ENCODE measurements at regions not wholly inside any gene's neighbourhood (a gene's known extent, or its start where the extent isn't known, plus 50 kb on each side); places are given as distances from the start of the nearest gene placed in this dataset.

- no peak for TF ChIP-seq CTCF (conservative IDR thresholded peaks at IDR 0.05)
- no peak for DNase-seq (ENCODE audit: extremely low spot score, unreplicated experiment)
- Mint-ChIP-seq H3K4me1 (ENCODE audit: unreplicated experiment) (peaks cover 10% of the 10 kb centered on the region), H3K36me3 (no peaks in the 10 kb centered on the region), H3K9me3 (no peaks in the 10 kb centered on the region), H3K27me3 (peaks cover 4% of the 10 kb centered on the region), H3K27ac (no peak overlapping the region), H3K4me3 (no peak overlapping the region)
Measured at GRCh38 chr5:74285675-74286280, 354.8 kb downstream of the ENC1 start.

GRCh38 chr5:74282490-74282889 lies 358.0 kb downstream of the ENC1 start:
- H3K4me1 Mint-ChIP-seq (ENCODE audit: unreplicated experiment), result peaks cover 3% of the 10 kb centered on the region
- no peaks in the 10 kb centered on the region for H3K9me3 Mint-ChIP-seq
- H3K4me3 Mint-ChIP-seq, result no peak overlapping the region
- H3K27ac Mint-ChIP-seq, result no peak overlapping the region
- no peaks in the 10 kb centered on the region for H3K36me3 Mint-ChIP-seq
- no peak for DNase-seq (ENCODE audit: extremely low spot score, unreplicated experiment)
- no peak for TF ChIP-seq CTCF (conservative IDR thresholded peaks at IDR 0.05)
- H3K27me3 Mint-ChIP-seq, result no peaks in the 10 kb centered on the region

- no peaks in the 10 kb centered on the region for H3K9me3 Mint-ChIP-seq
- H3K27me3 Mint-ChIP-seq, result no peaks in the 10 kb centered on the region
- no peak for TF ChIP-seq CTCF (conservative IDR thresholded peaks at IDR 0.05)
- no peaks in the 10 kb centered on the region for H3K4me1 Mint-ChIP-seq (ENCODE audit: unreplicated experiment)
- no peak overlapping the region for H3K4me3 Mint-ChIP-seq
- H3K36me3 Mint-ChIP-seq, result no peaks in the 10 kb centered on the region
- DNase-seq (ENCODE audit: extremely low spot score, unreplicated experiment), result no peak
- no peak overlapping the region for H3K27ac Mint-ChIP-seq
Measured at GRCh38 chr5:74281166-74281565, 359.4 kb downstream of the ENC1 start.

GRCh38 chr5:74280306-74280705 lies 360.2 kb downstream of the ENC1 start:
- DNase-seq (ENCODE audit: extremely low spot score, unreplicated experiment), result no peak
- Mint-ChIP-seq H3K36me3 (no peaks in the 10 kb centered on the region), H3K9me3 (no peaks in the 10 kb centered on the region), H3K27ac (no peak overlapping the region), H3K27me3 (no peaks in the 10 kb centered on the region), H3K4me1 (ENCODE audit: unreplicated experiment) (no peaks in the 10 kb centered on the region), H3K4me3 (no peak overlapping the region)
- no peak for TF ChIP-seq CTCF (conservative IDR thresholded peaks at IDR 0.05)

- no peak for TF ChIP-seq CTCF (conservative IDR thresholded peaks at IDR 0.05)
- H3K4me1 Mint-ChIP-seq (ENCODE audit: unreplicated experiment), result peaks cover 10% of the 10 kb centered on the region
- no peaks in the 10 kb centered on the region for H3K27me3 Mint-ChIP-seq
- H3K36me3 Mint-ChIP-seq, result no peaks in the 10 kb centered on the region
- no peak for DNase-seq (ENCODE audit: extremely low spot score, unreplicated experiment)
- H3K9me3 Mint-ChIP-seq, result no peaks in the 10 kb centered on the region
- no peak overlapping the region for H3K27ac Mint-ChIP-seq
- H3K4me3 Mint-ChIP-seq, result no peak overlapping the region
Measured at GRCh38 chr5:74279244-74279643, 361.3 kb downstream of the ENC1 start.

- Mint-ChIP-seq H3K36me3 (no peaks in the 10 kb centered on the region), H3K27ac (no peak overlapping the region), H3K4me1 (ENCODE audit: unreplicated experiment) (peaks cover 22% of the 10 kb centered on the region), H3K4me3 (no peak overlapping the region), H3K27me3 (no peaks in the 10 kb centered on the region), H3K9me3 (no peaks in the 10 kb centered on the region)
- no peak for DNase-seq (ENCODE audit: extremely low spot score, unreplicated experiment)
- no peak for TF ChIP-seq CTCF (conservative IDR thresholded peaks at IDR 0.05)
Measured at GRCh38 chr5:74277418-74277817, 363.1 kb downstream of the ENC1 start.

Data from type B pancreatic cell (in vitro differentiated cells).